HuH-7.5 (cell line): ENCODE measurements at regions not wholly inside any gene's neighbourhood (a gene's known extent, or its start where the extent isn't known, plus 50 kb on each side); places are given as distances from the start of the nearest gene placed in this dataset.
"Not testable (repeated sequence)": the region's sequence is repeated elsewhere in the genome, so short reads cannot be mapped to it uniquely, and the experiment has no call there.

Source experiments
- DNase-seq: peaks from one replicate; pipeline ENCODE4 v3.0.0; 2011; ENCODE audit warnings: low spot score

DNA sequence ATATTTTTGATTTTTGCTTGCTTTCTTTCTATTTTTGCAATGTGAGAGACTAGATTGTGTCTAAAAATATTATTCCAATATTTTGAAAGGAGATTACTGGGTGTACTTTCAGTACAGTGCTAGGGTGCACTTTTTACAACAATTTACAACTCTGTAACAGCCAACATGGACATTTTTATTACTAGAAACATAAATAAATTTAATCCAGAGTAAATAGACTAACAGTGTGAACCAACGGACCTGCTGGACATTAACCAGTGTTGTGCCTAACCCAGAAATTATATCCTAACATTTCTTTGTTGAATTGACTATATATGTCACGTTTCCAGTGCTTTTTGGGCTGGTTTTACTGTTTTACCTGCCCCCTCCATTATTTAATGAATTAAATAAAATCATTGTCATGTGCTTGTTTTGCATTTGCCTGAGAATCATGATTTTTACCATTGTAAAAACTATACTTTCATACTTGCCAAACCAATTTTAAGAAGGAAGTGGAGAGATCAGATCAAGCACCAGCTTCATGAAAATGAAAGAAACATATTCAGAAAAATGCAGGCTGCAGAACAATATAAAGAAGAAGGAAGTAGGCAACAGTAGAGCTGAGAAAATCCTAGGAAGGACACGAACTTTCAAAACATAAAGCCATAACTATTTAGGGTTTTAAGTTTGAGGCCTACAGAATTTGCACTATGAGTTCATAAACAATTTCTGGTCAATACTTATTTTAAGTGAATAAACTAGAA lies 400.8 kb upstream of the PIK3R1 start:
- DNase-seq = no peak

- DNase-seq = no peak
Observed at GRCh38 chr5:67813877-67814539, 401.5 kb upstream of the PIK3R1 start.

GRCh38 chr5:67809589-67809988 lies 406.0 kb upstream of the PIK3R1 start:
- DNase-seq = no peak

DNA sequence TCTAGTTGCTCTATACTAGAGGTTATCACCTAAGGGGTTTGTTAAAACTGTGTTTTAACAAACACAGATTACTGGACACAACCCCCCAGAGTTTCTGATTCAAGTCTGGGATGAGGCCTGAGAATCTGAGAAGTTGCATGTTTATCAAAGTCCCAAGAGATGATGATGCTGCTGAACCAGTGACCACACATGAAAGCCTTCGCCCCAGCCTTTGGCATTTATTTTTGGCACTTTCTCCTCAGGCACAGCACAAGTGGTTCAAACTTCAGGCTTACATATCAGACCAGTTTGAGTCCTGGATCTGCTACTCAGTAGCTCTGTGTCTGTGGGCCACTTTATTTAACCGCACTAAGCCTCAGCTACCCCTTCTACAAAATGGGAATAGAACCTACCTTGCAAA lies 407.2 kb upstream of the PIK3R1 start:
- no peak for DNase-seq

- DNase-seq = no peak
Observed at GRCh38 chr5:67807439-67807888, 408.1 kb upstream of the PIK3R1 start.

DNA sequence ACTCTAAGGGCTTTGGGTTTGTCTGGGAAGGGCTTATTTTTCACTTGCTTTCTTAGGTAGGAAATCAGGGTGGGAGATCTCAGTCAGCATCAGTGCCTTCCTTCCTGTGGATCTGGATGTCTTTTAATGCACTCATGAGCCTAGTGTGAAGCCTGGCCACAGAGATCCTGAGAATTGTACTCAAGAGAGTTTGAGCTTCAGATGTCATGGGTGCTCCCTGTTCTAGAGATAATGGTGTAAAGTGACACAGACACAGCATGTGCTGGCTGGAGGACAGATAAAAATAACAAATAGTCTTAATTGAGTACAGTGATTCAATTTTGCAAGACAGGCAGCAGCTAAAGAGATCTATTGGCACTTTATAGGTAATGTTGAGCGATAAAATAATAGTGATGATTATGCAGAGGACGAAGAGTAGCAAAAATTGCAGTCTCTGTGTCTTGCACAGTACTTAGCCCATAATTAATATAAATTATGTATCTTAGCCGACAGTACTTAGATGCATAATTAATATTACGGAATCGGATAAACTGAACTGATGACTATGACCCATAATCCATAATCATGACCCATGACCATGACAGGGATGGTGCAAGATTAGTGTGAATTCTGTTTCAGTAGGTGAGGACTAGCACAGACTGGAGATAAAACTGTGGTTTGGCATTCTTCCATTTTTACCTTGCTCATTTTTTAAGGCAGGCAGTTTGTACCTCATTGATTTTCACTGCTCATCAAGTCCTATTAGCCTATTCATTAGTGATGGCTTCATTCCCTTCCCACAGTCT lies 408.7 kb upstream of the PIK3R1 start:
- DNase-seq = no peak

DNA sequence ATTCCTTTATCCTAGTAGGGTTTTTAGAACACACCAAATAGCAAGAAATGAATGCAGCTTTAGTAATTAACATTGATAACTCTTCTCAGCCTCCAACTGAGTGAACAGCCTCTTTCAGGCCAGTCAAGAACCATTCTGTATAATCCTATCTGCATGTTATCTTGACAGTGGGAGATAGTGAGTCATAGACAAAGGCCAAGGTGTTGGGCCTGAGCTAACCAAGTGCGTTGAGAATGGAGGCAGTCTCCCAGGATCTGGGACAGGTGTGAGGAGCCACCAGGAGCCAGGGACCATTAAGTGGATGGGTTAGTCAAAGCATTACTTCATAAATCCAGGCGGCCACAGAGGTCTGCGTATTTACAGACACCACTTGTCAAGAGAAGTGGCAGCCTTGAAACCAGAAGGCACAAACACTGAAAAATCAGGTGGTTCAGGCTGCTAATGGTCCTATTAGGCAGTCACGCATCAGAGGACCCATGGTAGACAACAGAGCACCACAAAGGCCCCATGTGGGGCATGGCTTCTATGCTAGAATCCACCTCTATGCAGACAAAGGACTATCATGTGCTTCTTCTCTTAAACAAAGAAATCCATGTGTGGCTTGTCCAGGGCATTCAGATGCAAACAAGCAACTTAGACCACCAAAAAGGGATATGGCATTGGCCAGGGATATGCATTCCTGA lies 409.7 kb upstream of the PIK3R1 start:
- no peak for DNase-seq

GRCh38 chr5:67802766-67803165 lies 412.8 kb upstream of the PIK3R1 start:
- DNase-seq = no peak

DNA sequence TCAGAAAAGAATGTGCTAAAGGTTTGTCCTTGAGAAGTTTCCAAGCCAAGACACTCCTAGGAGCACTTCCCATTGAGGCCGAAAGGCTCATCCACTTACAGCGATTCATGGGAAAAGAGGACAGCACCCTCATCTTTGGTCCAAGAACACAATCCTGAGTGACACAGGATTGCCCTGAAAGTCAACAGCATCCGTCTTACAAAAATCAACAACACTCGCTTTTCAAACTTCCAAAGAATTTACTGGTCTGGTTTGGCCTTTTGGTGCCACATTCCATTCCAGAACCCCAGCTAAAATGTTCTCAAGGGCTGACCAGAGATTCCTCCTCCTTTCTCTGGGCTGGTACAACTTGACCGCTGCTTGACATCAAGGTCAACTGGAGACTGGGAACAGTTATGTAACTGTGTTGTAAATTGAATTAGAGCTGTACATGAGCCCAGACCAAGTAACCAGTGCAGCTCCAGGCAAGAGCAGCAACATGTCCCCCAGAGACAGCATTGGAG lies 415.8 kb upstream of the PIK3R1 start:
- no peak for DNase-seq

- DNase-seq = not testable (repeated sequence)
Observed at GRCh38 chr5:67798470-67798869, 417.1 kb upstream of the PIK3R1 start.

GRCh38 chr5:67795781-67796477 lies 419.6 kb upstream of the PIK3R1 start:
- no peak for DNase-seq

DNA sequence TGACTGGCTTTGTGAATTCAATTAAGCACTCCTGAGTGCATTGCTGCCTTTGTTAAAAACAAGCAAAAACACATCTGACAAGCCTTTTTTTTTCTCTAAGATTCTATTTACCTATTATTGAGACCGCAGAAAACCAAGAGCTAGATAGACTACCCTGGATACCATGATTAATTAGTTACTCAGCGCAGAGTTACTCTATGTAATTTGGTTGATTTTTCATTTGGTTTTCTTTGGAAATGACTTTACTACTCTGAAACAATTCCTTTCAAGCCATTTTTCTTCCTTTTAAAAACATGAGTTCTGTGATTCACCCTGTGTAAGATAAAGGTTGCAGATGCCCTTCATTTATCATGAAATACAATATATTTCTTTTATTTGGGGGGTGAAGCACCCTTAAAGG lies 421.6 kb upstream of the PIK3R1 start:
- no peak for DNase-seq

DNA sequence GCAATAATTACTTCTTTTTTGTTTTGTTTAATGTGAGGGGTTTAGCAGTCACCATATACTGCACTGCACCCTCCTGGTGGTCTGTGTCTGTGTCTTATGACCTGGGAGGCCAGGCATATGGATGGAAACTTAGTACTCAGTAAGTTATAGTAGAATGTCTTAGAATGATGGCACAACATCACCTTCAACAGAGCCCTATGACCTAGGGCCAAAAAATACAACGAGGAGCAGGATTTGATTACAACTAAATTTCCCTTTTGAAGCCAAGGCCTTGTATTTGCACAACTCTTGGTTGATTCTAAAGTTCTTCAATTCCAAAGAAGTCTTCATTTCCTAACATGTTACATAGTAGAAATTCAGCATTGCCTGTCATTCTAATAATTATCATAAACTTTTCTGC lies 422.1 kb upstream of the PIK3R1 start:
- no peak for DNase-seq

GRCh38 chr5:67792891-67793290 lies 422.7 kb upstream of the PIK3R1 start:
- no peak for DNase-seq

GRCh38 chr5:67790390-67790789 lies 425.2 kb upstream of the PIK3R1 start:
- no peak for DNase-seq

DNA sequence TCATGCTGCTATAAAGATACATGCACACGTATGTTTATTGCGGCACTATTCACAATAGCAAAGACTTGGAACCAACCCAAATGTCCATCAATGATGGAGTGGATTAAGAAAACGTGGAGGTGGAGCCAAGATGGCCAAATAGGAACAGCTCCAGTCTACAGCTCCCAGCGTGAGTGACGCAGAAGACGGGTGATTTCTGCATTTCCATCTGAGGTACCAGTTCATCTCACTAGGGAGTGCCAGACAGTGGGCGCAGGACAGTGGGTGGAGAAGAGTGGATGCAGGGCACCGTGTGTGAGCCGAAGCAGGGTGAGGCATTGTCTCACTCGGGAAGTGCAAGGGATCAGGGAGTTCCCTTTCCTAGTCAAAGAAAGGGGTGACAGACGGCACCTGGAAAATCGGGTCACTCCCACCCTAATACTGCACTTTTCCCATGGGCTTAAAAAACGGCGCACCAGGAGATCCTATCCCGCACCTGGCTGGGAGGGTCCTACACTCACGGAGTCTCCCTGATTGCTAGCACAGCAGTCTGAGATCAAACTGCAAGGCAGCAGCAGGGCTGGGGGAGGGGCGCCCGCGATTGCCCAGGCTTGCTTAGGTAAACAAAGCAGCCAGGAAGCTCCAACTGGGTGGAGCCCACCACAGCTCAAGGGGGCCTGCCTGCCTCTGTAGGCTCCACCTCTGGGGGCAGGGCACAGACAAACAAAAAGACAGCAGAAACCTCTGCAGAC lies 435.5 kb upstream of the PIK3R1 start:
- DNase-seq = not testable (repeated sequence)

DNA sequence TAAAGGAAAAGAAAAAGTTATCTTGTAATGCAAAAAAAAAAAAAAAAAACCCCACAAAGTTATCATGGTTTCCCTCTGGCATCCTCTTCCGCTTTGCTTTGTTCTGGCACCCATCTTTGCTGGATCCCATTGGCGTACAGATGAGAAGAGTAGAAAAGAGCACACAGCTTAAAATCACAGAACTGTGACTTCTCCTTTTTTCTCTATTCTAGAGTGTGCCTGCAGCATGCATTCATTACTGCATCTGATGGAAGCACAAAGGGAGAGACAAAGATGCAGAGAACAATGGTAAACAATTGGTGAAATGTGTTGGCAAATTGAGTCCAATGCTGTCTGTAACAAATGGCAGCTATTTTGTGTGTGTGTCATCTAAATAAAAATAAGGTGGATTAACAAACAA lies 440.8 kb upstream of the PIK3R1 start:
- DNase-seq = no peak

DNA sequence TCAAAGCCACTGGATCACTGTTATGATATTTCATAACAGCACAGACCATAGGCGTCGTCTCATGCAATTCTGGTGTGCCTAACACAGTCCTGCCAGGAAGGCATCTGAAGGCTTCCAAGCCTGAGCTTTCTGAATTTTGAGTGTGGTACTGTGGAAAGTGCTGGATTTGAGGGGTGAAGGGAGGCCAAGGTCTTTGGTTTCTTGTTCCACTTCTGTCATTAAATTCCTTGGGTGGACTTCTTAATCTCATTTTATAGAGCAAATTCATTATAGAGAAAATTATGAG lies 441.3 kb upstream of the PIK3R1 start:
- DNase-seq = no peak

- no peak for DNase-seq
Observed at GRCh38 chr5:67773411-67774266, 441.9 kb upstream of the PIK3R1 start.

GRCh38 chr5:67771791-67772190 lies 443.8 kb upstream of the PIK3R1 start:
- DNase-seq = no peak
